GM12878 (cell line): ENCODE measurements at regions not wholly inside any gene's neighbourhood (a gene's known extent, or its start where the extent isn't known, plus 50 kb on each side); places are given as distances from the start of the nearest gene placed in this dataset.

Experiments used
- ATAC-seq: fragments of 200-7000 bp; cut with Tn5 transposase; 3 replicates; pipeline ENCODE4 v1.9.1; 2020; ENCODE audit warnings: mild to moderate bottlenecking, moderate library complexity
- BruUV-seq: library from RNA; stranded (reverse); fragments of 400-500 nt; replicated peaks from 2 replicates; lab custom pipeline; 2021; lab: Mats Ljungman, UMichigan
- CTCF ChIA-PET: fragments of 300-600 bp; sonication (Branson Sonifier 250); formaldehyde crosslinking; extraction: SDS; loops from one replicate; lab custom pipeline; 2021; ENCODE audit warnings: inconsistent platforms; lab: Yijun Ruan, JAX
- POLR2A ChIA-PET: fragments of 350-600 bp; formaldehyde crosslinking; extraction: SDS; loops from one replicate; lab custom pipeline; 2021; ENCODE audit warnings: inconsistent platforms; lab: Charles Lee
- RAD21 ChIA-PET: fragments of 300-600 bp; sonication (Branson Sonifier 250); formaldehyde crosslinking; loops from one replicate; lab custom pipeline; 2023; ENCODE audit warnings: antibody characterized with exemption; ENCODE audit not compliant: unreplicated experiment; lab: Charles Lee
- SMC1A ChIA-PET: fragments of 300-600 bp; sonication (Branson Sonifier 250); formaldehyde crosslinking; loops from one replicate; lab custom pipeline; 2023; ENCODE audit not compliant: unreplicated experiment, uncharacterized antibody; lab: Charles Lee
- DNase-seq: peaks from one replicate; pipeline ENCODE4 v3.0.0-alpha.2; 2011; ENCODE audit warnings: low read depth, low spot score
- FAIRE-seq: peaks from 3 replicates; lab custom pipeline; 2011; peaks lifted over from hg19 to GRCh38; lab: Jason Lieb, UNC
- H2AFZ ChIP-seq: 2 replicates; pipeline ENCODE4 v1.6.0; 2011; ENCODE audit warnings: low read depth, low read length, control low read depth; ENCODE audit not compliant: control insufficient read depth
- H3K27ac ChIP-seq: 2 replicates; pipeline ENCODE4 v1.5.1; 2011; ENCODE audit warnings: control low read depth; ENCODE audit not compliant: control insufficient read depth, insufficient read depth
- H3K27me3 ChIP-seq, 2 experiments: replicated peaks in 1 of 2; 2 replicates each; pipeline versions ENCODE4 v1.6.0 to v1.6.1; 2011; ENCODE audit warnings: low read length in 1 of 2; ENCODE audit not compliant: control insufficient read depth in 2 of 2, insufficient read depth in 2 of 2
- H3K36me3 ChIP-seq, 2 experiments: 2 replicates each; pipeline ENCODE4 v1.5.1; 2011; ENCODE audit warnings: low read length in 1 of 2; ENCODE audit not compliant: control insufficient read depth in 2 of 2, insufficient read depth in 2 of 2
- H3K4me1 ChIP-seq: 2 replicates; pipeline ENCODE4 v1.6.1; 2011; ENCODE audit warnings: mild to moderate bottlenecking, low read length, moderate library complexity, mixed read lengths; ENCODE audit not compliant: control insufficient read depth, insufficient read depth
- H3K4me2 ChIP-seq: 2 replicates; pipeline ENCODE4 v1.6.0; 2011; ENCODE audit warnings: control low read depth; ENCODE audit not compliant: control insufficient read depth, insufficient read depth
- H3K4me3 ChIP-seq: fragments of 200-600 bp; sonication (generic); 2 replicates; pipeline ENCODE4 v1.5.1; 2016
- H3K79me2 ChIP-seq: 2 replicates; pipeline ENCODE4 v1.6.0; 2011; ENCODE audit warnings: low read length; ENCODE audit not compliant: control insufficient read depth, insufficient read depth
- H3K9ac ChIP-seq: 2 replicates; pipeline ENCODE4 v1.8.0; 2011; ENCODE audit warnings: low read length, control low read depth, mixed read lengths; ENCODE audit not compliant: control insufficient read depth, insufficient read depth
- H3K9me3 ChIP-seq: replicated peaks from 3 replicates; pipeline ENCODE4 v1.5.1; 2011; ENCODE audit warnings: mild to moderate bottlenecking, low read length; ENCODE audit not compliant: control insufficient read depth, insufficient read depth
- H4K20me1 ChIP-seq: 2 replicates; pipeline ENCODE4 v1.6.0; 2011; ENCODE audit not compliant: control insufficient read depth, insufficient read depth
- IKZF1 ChIP-seq: fragments of 450-650 bp; conservative IDR thresholded peaks from 2 replicates; pipeline ENCODE4 v1.6.1; 2017; ENCODE audit warnings: antibody characterized with exemption, mild to moderate bottlenecking
- JUNB ChIP-seq: IDR thresholded peaks from 2 replicates; pipeline ENCODE4 v1.6.1; 2016; ENCODE audit warnings: antibody characterized with exemption, mild to moderate bottlenecking
- KLF5 ChIP-seq: fragments of 450-650 bp; IDR thresholded peaks from 2 replicates; pipeline ENCODE4 v1.6.1; 2014; ENCODE audit warnings: mild to moderate bottlenecking; ENCODE audit not compliant: partially characterized antibody
- MTA3 ChIP-seq: IDR thresholded peaks from 2 replicates; pipeline ENCODE4 v1.6.1; 2012; ENCODE audit warnings: low read length, inconsistent platforms, borderline replicate concordance
- NR2F1 ChIP-seq: fragments of 450-650 bp; conservative IDR thresholded peaks from 2 replicates; pipeline ENCODE4 v1.6.1; 2017; ENCODE audit warnings: mild to moderate bottlenecking
- ZNF274 ChIP-seq: IDR thresholded peaks from one replicate; pipeline ENCODE4 v1.8.0; 2011; ENCODE audit not compliant: insufficient read length, insufficient read depth
- WGBS: methylation state at CpG from one replicate; pipeline ENCODE4 v1.1.6; 2016; ENCODE audit warnings: low lambda C conversion rate; ENCODE audit not compliant: insufficient replicate concordance, insufficient coverage; ENCODE audit errors: missing lambda C conversion rate; 5-methylcytosine and 5-hydroxymethylcytosine counted together
- in situ Hi-C: fragments of 300-500 bp; cut with MboI; formaldehyde crosslinking; loops from 9 replicates; pipeline ENCODE4 v1.14.3; 2018; ENCODE audit warnings: mixed read lengths
- intact Hi-C: fragments of 100-400 bp; cut with micrococcal nuclease; formaldehyde crosslinking; loops from one replicate; pipeline ENCODE4 v1.14.2; 2022; ENCODE audit not compliant: unreplicated experiment
- TF ChIP-seq, protein P1 (sequence below): fragments of 150-350 bp; IDR thresholded peaks from 2 replicates; pipeline ENCODE4 v1.6.1; 2014; ENCODE audit warnings: mild to moderate bottlenecking, low read depth, low read length
- TF ChIP-seq, protein P2 (sequence below): IDR thresholded peaks from 2 replicates; pipeline ENCODE4 v1.6.1; 2012; ENCODE audit warnings: improper control_type of control experiment, low read depth, low read length; ENCODE audit not compliant: insufficient replicate concordance

DNA sequence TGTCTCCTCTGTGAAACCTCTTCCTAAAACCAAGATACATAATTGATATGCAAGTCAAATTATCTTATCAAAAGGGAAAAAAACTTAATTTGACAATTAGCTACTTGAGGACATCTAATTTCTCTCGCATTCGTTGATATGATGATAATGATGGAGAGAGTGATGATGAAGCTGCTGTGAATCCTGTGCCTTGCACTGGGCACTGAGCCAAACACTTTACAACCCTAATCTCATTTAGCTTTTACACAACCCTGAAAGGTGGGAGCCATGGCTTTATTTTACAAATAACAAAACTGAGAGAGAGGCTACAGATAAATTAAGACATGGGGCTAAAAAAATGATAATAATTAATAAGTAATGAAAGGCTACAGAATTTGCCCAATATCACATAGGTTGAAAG, 176.0 kb downstream of the NOC3L start:
- POLR2A ChIA-PET = no interaction called here
- Histone ChIP-seq H3K4me1 (no peaks in the 10 kb centered on the region), H3K4me3 (no peak overlapping the region), H3K9ac (no peak overlapping the region)
- FAIRE-seq = no peak
- in situ Hi-C loops = no loop called here
- WGBS = 88% methylated on average over 2 of the region's 2 CpGs
- TF ChIP-seq ZNF274 (no peak), IKZF1 (no peak), MTA3 (no peak), JUNB (no peak), KLF5 (no peak), NR2F1 (no peak)
- TF ChIP-seq, protein P1, sequence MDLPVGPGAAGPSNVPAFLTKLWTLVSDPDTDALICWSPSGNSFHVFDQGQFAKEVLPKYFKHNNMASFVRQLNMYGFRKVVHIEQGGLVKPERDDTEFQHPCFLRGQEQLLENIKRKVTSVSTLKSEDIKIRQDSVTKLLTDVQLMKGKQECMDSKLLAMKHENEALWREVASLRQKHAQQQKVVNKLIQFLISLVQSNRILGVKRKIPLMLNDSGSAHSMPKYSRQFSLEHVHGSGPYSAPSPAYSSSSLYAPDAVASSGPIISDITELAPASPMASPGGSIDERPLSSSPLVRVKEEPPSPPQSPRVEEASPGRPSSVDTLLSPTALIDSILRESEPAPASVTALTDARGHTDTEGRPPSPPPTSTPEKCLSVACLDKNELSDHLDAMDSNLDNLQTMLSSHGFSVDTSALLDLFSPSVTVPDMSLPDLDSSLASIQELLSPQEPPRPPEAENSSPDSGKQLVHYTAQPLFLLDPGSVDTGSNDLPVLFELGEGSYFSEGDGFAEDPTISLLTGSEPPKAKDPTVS = no peak
- TF ChIP-seq, protein P2, sequence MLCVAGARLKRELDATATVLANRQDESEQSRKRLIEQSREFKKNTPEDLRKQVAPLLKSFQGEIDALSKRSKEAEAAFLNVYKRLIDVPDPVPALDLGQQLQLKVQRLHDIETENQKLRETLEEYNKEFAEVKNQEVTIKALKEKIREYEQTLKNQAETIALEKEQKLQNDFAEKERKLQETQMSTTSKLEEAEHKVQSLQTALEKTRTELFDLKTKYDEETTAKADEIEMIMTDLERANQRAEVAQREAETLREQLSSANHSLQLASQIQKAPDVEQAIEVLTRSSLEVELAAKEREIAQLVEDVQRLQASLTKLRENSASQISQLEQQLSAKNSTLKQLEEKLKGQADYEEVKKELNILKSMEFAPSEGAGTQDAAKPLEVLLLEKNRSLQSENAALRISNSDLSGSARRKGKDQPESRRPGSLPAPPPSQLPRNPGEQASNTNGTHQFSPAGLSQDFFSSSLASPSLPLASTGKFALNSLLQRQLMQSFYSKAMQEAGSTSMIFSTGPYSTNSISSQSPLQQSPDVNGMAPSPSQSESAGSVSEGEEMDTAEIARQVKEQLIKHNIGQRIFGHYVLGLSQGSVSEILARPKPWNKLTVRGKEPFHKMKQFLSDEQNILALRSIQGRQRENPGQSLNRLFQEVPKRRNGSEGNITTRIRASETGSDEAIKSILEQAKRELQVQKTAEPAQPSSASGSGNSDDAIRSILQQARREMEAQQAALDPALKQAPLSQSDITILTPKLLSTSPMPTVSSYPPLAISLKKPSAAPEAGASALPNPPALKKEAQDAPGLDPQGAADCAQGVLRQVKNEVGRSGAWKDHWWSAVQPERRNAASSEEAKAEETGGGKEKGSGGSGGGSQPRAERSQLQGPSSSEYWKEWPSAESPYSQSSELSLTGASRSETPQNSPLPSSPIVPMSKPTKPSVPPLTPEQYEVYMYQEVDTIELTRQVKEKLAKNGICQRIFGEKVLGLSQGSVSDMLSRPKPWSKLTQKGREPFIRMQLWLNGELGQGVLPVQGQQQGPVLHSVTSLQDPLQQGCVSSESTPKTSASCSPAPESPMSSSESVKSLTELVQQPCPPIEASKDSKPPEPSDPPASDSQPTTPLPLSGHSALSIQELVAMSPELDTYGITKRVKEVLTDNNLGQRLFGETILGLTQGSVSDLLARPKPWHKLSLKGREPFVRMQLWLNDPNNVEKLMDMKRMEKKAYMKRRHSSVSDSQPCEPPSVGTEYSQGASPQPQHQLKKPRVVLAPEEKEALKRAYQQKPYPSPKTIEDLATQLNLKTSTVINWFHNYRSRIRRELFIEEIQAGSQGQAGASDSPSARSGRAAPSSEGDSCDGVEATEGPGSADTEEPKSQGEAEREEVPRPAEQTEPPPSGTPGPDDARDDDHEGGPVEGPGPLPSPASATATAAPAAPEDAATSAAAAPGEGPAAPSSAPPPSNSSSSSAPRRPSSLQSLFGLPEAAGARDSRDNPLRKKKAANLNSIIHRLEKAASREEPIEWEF = no peak
- TF ChIP-seq, all 136 proteins: peak for 0
- SMC1A ChIA-PET = interaction anchor here (0.7 kb wide), 1 partner anchor 12 kb away, joined by 3 read pairs; no protein-coding TSS in a partner anchor
- H3K79me2 ChIP-seq = no peaks in the 10 kb centered on the region
- H3K4me2 ChIP-seq = no peak overlapping the region
- H3K9me3 ChIP-seq = no peaks in the 10 kb centered on the region
- CTCF ChIA-PET = no interaction called here
- intact Hi-C loops = no loop called here
- ATAC-seq (no peak), DNase-seq (no peak)
- H3K27me3 ChIP-seq = no peaks in the 10 kb centered on the region
- RAD21 ChIA-PET = no interaction called here
- no TSS peak for BruUV-seq
- no peak overlapping the region for H3K27ac ChIP-seq
- no peaks in the 10 kb centered on the region for H3K36me3 ChIP-seq
- H4K20me1 ChIP-seq = no peaks in the 10 kb centered on the region
- H2AFZ ChIP-seq = no peak overlapping the region
